ENCODE measurements at regions not wholly inside any gene's neighbourhood (a gene's known extent, or its start where the extent isn't known, plus 50 kb on each side); places are given as distances from the start of the nearest gene placed in this dataset.

DNA sequence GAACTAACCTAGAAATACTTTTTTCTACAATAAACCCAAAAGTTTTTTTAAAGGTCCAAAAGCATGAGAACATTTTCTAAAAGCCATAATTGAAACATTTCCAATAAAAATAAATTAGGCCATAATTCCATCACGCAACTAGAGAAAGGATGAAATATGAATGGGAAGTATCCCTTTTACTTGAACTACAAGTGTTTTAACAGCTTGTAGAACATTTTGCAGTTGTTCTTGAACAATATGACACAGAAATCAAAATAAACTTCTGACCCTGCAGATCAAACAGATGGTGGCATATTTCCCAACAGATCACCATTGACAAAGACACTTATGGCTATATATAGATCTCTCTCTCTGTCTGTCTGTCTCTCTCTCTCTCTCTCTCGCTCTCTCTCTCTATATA lies 624.4 kb downstream of the PSAT1 start:
- intact Hi-C loops (cut with micrococcal nuclease), result no loop called here
- no peak overlapping the region for H3K9ac ChIP-seq (ENCODE audit: insufficient read depth, low read length, poor library complexity, severe bottlenecking)
- no peak overlapping the region for H3K27ac Mint-ChIP-seq
- H4K20me1 ChIP-seq (ENCODE audit: insufficient read depth, low read length), result no peaks in the 10 kb centered on the region
- H3K27me3 ChIP-seq (ENCODE audit: control insufficient read depth in 2 of 2, insufficient read depth in 2 of 2, low read length in 2 of 2), result no peaks in the 10 kb centered on the region
- no peaks in the 10 kb centered on the region for H3K27me3 Mint-ChIP-seq (ENCODE audit: low read depth in 3 of 3)
- no peaks in the 10 kb centered on the region for H3K79me2 ChIP-seq (ENCODE audit: insufficient read depth, low read length)
- H3K9me3 Mint-ChIP-seq, result peaks cover 0 to 11% (median 4%) of the 10 kb centered on the region in 7 donors
- H3K27ac ChIP-seq (ENCODE audit: low read depth in 1 of 2, low read length in 2 of 2), result no peak overlapping the region
- H3K4me2 ChIP-seq (replicated peaks; ENCODE audit: extremely low read depth, low read length, poor library complexity, severe bottlenecking), result no peak overlapping the region
- H3K36me3 ChIP-seq (replicated peaks in 1 of 2; ENCODE audit: control insufficient read depth in 1 of 2, insufficient read depth in 2 of 2, low read length in 2 of 2), result no peaks in the 10 kb centered on the region
- no CpG with 5 or more reads among the region's 2 CpGs for whole genome bisulfite sequencing (ENCODE audit: insufficient coverage)
- TF ChIP-seq, protein P1, sequence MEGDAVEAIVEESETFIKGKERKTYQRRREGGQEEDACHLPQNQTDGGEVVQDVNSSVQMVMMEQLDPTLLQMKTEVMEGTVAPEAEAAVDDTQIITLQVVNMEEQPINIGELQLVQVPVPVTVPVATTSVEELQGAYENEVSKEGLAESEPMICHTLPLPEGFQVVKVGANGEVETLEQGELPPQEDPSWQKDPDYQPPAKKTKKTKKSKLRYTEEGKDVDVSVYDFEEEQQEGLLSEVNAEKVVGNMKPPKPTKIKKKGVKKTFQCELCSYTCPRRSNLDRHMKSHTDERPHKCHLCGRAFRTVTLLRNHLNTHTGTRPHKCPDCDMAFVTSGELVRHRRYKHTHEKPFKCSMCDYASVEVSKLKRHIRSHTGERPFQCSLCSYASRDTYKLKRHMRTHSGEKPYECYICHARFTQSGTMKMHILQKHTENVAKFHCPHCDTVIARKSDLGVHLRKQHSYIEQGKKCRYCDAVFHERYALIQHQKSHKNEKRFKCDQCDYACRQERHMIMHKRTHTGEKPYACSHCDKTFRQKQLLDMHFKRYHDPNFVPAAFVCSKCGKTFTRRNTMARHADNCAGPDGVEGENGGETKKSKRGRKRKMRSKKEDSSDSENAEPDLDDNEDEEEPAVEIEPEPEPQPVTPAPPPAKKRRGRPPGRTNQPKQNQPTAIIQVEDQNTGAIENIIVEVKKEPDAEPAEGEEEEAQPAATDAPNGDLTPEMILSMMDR (IDR thresholded peaks at IDR 0.05), result no peak
- peaks cover 6 to 7% of the 10 kb centered on the region in 2 donors for H3K9me3 ChIP-seq (replicated peaks in 1 of 2; ENCODE audit: control insufficient read depth in 1 of 2, insufficient read depth in 1 of 2, low read length in 2 of 2)
- H2AFZ ChIP-seq (ENCODE audit: insufficient read depth, low read depth, low read length, poor library complexity, severe bottlenecking), result no peak overlapping the region
- H3K4me1 ChIP-seq (ENCODE audit: control insufficient read depth in 1 of 2, insufficient read depth in 2 of 2, low read length in 2 of 2), result no peaks in the 10 kb centered on the region
- no peaks in the 10 kb centered on the region for H3K36me3 Mint-ChIP-seq
- no peak for DNase-seq
- H3K4me3 ChIP-seq (replicated peaks in 1 of 3; ENCODE audit: low read depth in 2 of 3, low read length in 3 of 3), result no peak overlapping the region
- no peak overlapping the region for H3K4me3 Mint-ChIP-seq
- H3K4me1 Mint-ChIP-seq, result no peaks in the 10 kb centered on the region

- no peaks in the 10 kb centered on the region for H4K20me1 ChIP-seq (ENCODE audit: insufficient read depth, low read length)
- Mint-ChIP-seq H3K4me3 (no peak overlapping the region), H3K4me1 (no peaks in the 10 kb centered on the region), H3K36me3 (no peaks in the 10 kb centered on the region), H3K27ac (no peak overlapping the region), H3K27me3 (ENCODE audit: low read depth in 3 of 3) (no peaks in the 10 kb centered on the region), H3K9me3 (peaks cover 0 to 4% (median 0%) of the 10 kb centered on the region in 7 donors)
- H3K4me3 ChIP-seq (replicated peaks in 1 of 3; ENCODE audit: low read depth in 2 of 3, low read length in 3 of 3), result no peak overlapping the region
- H3K36me3 ChIP-seq (replicated peaks in 1 of 2; ENCODE audit: control insufficient read depth in 1 of 2, insufficient read depth in 2 of 2, low read length in 2 of 2), result no peaks in the 10 kb centered on the region
- WGBS (ENCODE audit: insufficient coverage), result no CpG with 5 or more reads among the region's 1 CpG
- H2AFZ ChIP-seq (ENCODE audit: insufficient read depth, low read depth, low read length, poor library complexity, severe bottlenecking), result no peak overlapping the region
- H3K4me2 ChIP-seq (replicated peaks; ENCODE audit: extremely low read depth, low read length, poor library complexity, severe bottlenecking), result no peak overlapping the region
- intact Hi-C loops (cut with micrococcal nuclease), result no loop called here
- H3K9me3 ChIP-seq (replicated peaks in 1 of 2; ENCODE audit: control insufficient read depth in 1 of 2, insufficient read depth in 1 of 2, low read length in 2 of 2), result no peaks in the 10 kb centered on the region
- H3K9ac ChIP-seq (ENCODE audit: insufficient read depth, low read length, poor library complexity, severe bottlenecking), result no peak overlapping the region
- DNase-seq, result no peak
- no peak overlapping the region for H3K27ac ChIP-seq (ENCODE audit: low read depth in 1 of 2, low read length in 2 of 2)
- H3K4me1 ChIP-seq (ENCODE audit: control insufficient read depth in 1 of 2, insufficient read depth in 2 of 2, low read length in 2 of 2), result no peaks in the 10 kb centered on the region
- H3K27me3 ChIP-seq (ENCODE audit: control insufficient read depth in 2 of 2, insufficient read depth in 2 of 2, low read length in 2 of 2), result no peaks in the 10 kb centered on the region
- TF ChIP-seq, protein P1 (IDR thresholded peaks at IDR 0.05), result no peak
- H3K79me2 ChIP-seq (ENCODE audit: insufficient read depth, low read length), result no peaks in the 10 kb centered on the region
These were observed 627.2 kb downstream of the PSAT1 start for GRCh38 chr9:78923966-78924659.

Measured in CD14-positive monocyte (primary cell).